MCF 10A (cell line): ENCODE measurements at regions not wholly inside any gene's neighbourhood (a gene's known extent, or its start where the extent isn't known, plus 50 kb on each side); places are given as distances from the start of the nearest gene placed in this dataset.
A peak's percentile ranks its signal among the peaks of the same experiment; 100 is the strongest.
"Not testable (repeated sequence)": the region's sequence is repeated elsewhere in the genome, so short reads cannot be mapped to it uniquely, and the experiment has no call there.

Experiments
- BruUV-seq: library from RNA; stranded (reverse); fragments of 400-500 nt; replicated peaks from 2 replicates; lab custom pipeline; 2021; lab: Mats Ljungman, UMichigan
- CTCF ChIA-PET: fragments of 300-600 bp; sonication (Branson Sonifier 250); formaldehyde crosslinking; extraction: SDS; loops from one replicate; lab custom pipeline; 2021; ENCODE audit warnings: antibody characterized with exemption, inconsistent platforms; lab: Yijun Ruan, JAX
- POLR2A ChIA-PET: fragments of 300-600, 350-650 bp; sonication (Branson Sonifier 250); formaldehyde crosslinking; extraction: SDS; loops from one replicate; lab custom pipeline; 2020; ENCODE audit warnings: antibody characterized with exemption, inconsistent platforms; lab: Yijun Ruan, JAX
- DNase-seq: peaks from one replicate; pipeline ENCODE4 v3.0.0-alpha.2; 2018; ENCODE audit not compliant: unreplicated experiment
- H3K27ac Mint-ChIP-seq: one replicate; pipeline ENCODE4 v1.8.0; 2022; ENCODE audit warnings: mild to moderate bottlenecking, low read depth, mixed read lengths; ENCODE audit not compliant: unreplicated experiment
- H3K27me3 Mint-ChIP-seq: one replicate; pipeline ENCODE4 v1.8.0; 2022; ENCODE audit warnings: mixed read lengths; ENCODE audit not compliant: insufficient read depth, unreplicated experiment
- H3K36me3 Mint-ChIP-seq: one replicate; pipeline ENCODE4 v1.8.0; 2022; ENCODE audit warnings: mild to moderate bottlenecking, moderate library complexity, mixed read lengths; ENCODE audit not compliant: insufficient read depth, unreplicated experiment
- H3K4me1 Mint-ChIP-seq: one replicate; pipeline ENCODE4 v1.8.0; 2022; ENCODE audit warnings: mixed read lengths; ENCODE audit not compliant: insufficient read depth, unreplicated experiment
- H3K4me3 Mint-ChIP-seq: one replicate; pipeline ENCODE4 v1.8.0; 2022; ENCODE audit warnings: mild to moderate bottlenecking, moderate library complexity, mixed read lengths; ENCODE audit not compliant: unreplicated experiment
- H3K9me3 Mint-ChIP-seq: one replicate; pipeline ENCODE4 v1.8.0; 2022; ENCODE audit warnings: mixed read lengths; ENCODE audit not compliant: unreplicated experiment
- CTCF ChIP-seq: fragments of 200-600 bp; IDR thresholded peaks from one replicate; pipeline ENCODE4 v1.8.0; 2022; ENCODE audit warnings: antibody characterized with exemption, mild to moderate bottlenecking; ENCODE audit not compliant: unreplicated experiment
- intact Hi-C: fragments of 100-400 bp; cut with micrococcal nuclease; formaldehyde crosslinking; loops from 2 replicates; pipeline ENCODE4 v1.14.1; 2022

GRCh38 chr1:222470252-222470805 lies 77.6 kb downstream of the HHIPL2 start:
- H3K27ac Mint-ChIP-seq, DNase-seq, H3K9me3 Mint-ChIP-seq, H3K4me3 Mint-ChIP-seq, POLR2A ChIA-PET, H3K36me3 Mint-ChIP-seq, H3K27me3 Mint-ChIP-seq, intact Hi-C loops, H3K4me1 Mint-ChIP-seq, BruUV-seq: not testable (repeated sequence)
- CTCF ChIA-PET: interaction anchor here (1.2 kb wide), 1 partner anchor 154 kb away, joined by 4 read pairs; no protein-coding TSS in a partner anchor

GRCh38 chr1:222466150-222466865 lies 81.6 kb downstream of the HHIPL2 start:
- DNase-seq: no peak
- Mint-ChIP-seq H3K9me3 (no peaks in the 10 kb centered on the region), H3K27me3 (no peaks in the 10 kb centered on the region), H3K4me1 (peaks cover 13% of the 10 kb centered on the region), H3K4me3 (no peak overlapping the region), H3K36me3 (peaks cover 14% of the 10 kb centered on the region), H3K27ac (peak overlapping the region; percentile 92)
- TF ChIP-seq CTCF: no peak
- no TSS peak for BruUV-seq
- ChIA-PET POLR2A (interaction anchor here (0.7 to 4.0 kb wide), 20 partner anchors 35 to 1268 kb away, joined by 3 to 55 read pairs (median 6); partner anchors contain the start of genes AIDA, BROX, HHIPL2 and TAF1A), CTCF (interaction anchor here (0.6 to 6.3 kb wide), 41 partner anchors 11 to 1311 kb away, joined by 3 to 201 read pairs (median 5); partner anchors contain the start of genes AIDA, BROX and TAF1A)
- intact Hi-C loops: no loop called here

DNA sequence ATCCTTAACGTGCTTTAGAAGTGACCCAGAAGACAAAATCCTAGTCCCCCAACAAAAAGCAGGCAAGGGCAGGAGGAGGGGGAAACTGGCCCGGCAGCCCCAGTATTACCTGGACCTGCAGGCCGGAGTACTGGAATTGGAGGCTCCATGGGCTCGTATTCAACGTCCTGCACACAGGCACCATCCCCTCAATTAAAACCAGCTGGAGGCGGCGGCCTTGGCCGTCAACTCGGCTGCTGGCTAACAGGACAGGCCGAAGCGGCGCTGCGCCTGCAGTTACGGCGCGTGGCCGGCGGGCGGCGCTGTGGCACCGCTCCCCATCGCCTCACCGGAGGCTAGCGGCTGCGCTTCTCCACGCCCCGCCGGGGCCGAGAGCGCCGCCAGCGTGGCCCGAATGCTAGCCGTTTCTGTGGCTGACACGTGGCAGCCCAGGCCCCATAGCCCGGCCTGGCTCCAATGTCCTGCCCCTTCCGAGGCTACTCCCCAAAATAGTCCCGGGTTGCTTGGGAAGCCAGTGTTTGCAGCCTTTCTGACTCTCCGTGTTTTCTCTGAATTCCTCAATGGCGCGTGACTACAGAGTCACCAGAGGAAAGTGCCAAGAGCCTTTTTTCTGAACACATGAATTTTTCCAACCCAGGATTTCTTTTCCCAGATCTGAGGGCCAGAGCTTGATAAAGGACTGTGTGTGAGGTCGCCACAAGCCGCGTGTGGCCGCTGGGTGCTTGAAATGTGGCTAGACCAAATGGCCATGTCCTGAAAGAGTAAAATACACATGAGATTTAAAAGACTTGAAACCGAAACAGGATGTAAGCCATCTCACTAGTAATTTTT lies 82.5 kb downstream of the HHIPL2 start:
- Mint-ChIP-seq H3K9me3 (no peaks in the 10 kb centered on the region), H3K27me3 (no peaks in the 10 kb centered on the region), H3K4me1 (peaks cover 14% of the 10 kb centered on the region), H3K27ac (peak overlapping the region; percentile 92), H3K36me3 (peaks cover 14% of the 10 kb centered on the region), H3K4me3 (peak overlapping the region; percentile 67)
- TSS peak; percentile 97 for BruUV-seq
- CTCF ChIA-PET: interaction anchor here (0.5 to 6.3 kb wide), 88 partner anchors 9 to 1784 kb away, joined by 3 to 201 read pairs (median 4); partner anchors contain the start of genes AIDA, BROX, HLX and TAF1A
- peak; percentile 100 for TF ChIP-seq CTCF
- intact Hi-C loops: loop anchor here (1.0 to 2.0 kb wide), 6 partner anchors 82 to 616 kb away; no protein-coding TSS in a partner anchor
- POLR2A ChIA-PET: interaction anchor here (0.7 to 4.0 kb wide), 29 partner anchors 10 to 1268 kb away, joined by 3 to 55 read pairs (median 4); partner anchors contain the start of genes AIDA, BROX, DUSP10 and HHIPL2
- DNase-seq: peak; percentile 98

GRCh38 chr1:222464841-222465210 lies 83.1 kb downstream of the HHIPL2 start:
- BruUV-seq: no TSS peak
- Mint-ChIP-seq H3K36me3 (peaks cover 14% of the 10 kb centered on the region), H3K27me3 (no peaks in the 10 kb centered on the region), H3K9me3 (no peaks in the 10 kb centered on the region), H3K4me3 (peak overlapping the region; percentile 67), H3K4me1 (peaks cover 14% of the 10 kb centered on the region), H3K27ac (peak overlapping the region; percentile 92)
- peak; percentile 85 for DNase-seq
- no peak for TF ChIP-seq CTCF
- intact Hi-C loops: loop anchor here (1.0 to 2.0 kb wide), 6 partner anchors 82 to 616 kb away; no protein-coding TSS in a partner anchor
- ChIA-PET CTCF (interaction anchor here (0.5 to 6.3 kb wide), 75 partner anchors 9 to 1784 kb away, joined by 3 to 201 read pairs (median 4); partner anchors contain the start of genes HLX and TAF1A), POLR2A (interaction anchor here (0.7 to 4.0 kb wide), 26 partner anchors 9 to 1188 kb away, joined by 3 to 55 read pairs (median 4); partner anchors contain the start of genes AIDA, BROX, DUSP10 and HHIPL2)
